ENCODE measurements at regions not wholly inside any gene's neighbourhood (a gene's known extent, or its start where the extent isn't known, plus 50 kb on each side); places are given as distances from the start of the nearest gene placed in this dataset.

DNA sequence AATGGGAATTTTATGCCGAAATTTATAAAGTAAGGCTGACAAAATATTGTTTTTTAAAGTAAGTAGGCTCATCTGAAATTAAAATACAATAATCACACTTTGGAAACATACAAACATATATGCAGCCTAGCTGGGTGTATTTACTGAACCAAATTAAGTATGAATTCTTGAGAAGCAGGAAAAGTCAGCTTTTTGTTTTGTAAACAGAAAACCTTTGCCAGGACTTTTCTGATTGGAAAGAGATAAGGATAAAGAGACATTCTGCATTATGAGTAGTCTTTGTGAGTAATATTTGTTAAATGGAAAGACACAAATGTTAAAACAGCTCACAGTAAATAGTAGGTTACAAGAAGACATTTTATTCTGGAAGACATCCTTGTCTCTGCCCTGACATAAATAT, 1380.8 kb downstream of the GRIK2 start:
- TF ChIP-seq, protein P1, sequence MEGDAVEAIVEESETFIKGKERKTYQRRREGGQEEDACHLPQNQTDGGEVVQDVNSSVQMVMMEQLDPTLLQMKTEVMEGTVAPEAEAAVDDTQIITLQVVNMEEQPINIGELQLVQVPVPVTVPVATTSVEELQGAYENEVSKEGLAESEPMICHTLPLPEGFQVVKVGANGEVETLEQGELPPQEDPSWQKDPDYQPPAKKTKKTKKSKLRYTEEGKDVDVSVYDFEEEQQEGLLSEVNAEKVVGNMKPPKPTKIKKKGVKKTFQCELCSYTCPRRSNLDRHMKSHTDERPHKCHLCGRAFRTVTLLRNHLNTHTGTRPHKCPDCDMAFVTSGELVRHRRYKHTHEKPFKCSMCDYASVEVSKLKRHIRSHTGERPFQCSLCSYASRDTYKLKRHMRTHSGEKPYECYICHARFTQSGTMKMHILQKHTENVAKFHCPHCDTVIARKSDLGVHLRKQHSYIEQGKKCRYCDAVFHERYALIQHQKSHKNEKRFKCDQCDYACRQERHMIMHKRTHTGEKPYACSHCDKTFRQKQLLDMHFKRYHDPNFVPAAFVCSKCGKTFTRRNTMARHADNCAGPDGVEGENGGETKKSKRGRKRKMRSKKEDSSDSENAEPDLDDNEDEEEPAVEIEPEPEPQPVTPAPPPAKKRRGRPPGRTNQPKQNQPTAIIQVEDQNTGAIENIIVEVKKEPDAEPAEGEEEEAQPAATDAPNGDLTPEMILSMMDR (IDR thresholded peaks at IDR 0.05) = no peak
- TF ChIP-seq POLR2A (IDR thresholded peaks at IDR 0.05; ENCODE audit: low read depth) = no peak
- no peak for TF ChIP-seq POLR2AphosphoS5 (IDR thresholded peaks at IDR 0.05)
- no peak for TF ChIP-seq EP300 (IDR thresholded peaks at IDR 0.05)

Data from esophagus muscularis mucosa (tissue), 4 donors.